ENCODE measurements at regions not wholly inside any gene's neighbourhood (a gene's known extent, or its start where the extent isn't known, plus 50 kb on each side); places are given as distances from the start of the nearest gene placed in this dataset.
A peak's percentile ranks its signal among the peaks of the same experiment; 100 is the strongest.

DNA sequence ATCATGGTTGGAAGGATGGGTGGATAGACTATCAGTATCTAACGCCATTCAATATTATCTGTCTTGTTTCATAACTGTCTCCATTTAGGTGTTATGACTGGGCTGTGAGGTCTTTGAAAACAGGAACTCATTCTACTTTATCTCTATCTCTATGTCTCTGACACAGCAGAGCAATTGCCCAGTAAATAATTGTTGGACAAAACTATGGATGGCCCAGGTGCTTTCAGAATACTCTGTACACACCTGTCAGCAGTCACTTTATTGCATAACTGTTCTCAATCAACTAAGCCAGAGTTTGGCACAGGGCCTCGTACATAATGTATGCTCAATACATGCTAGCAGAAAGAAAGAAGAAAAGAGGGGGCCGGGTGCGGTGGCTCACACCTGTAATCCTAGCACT is 210.3 kb downstream of the OPA1 start:
- Histone ChIP-seq H3K4me3 (no peak overlapping the region), H3K36me3 (no peaks in the 10 kb centered on the region), H3K27ac (no peak overlapping the region), H3K4me1 (no peaks in the 10 kb centered on the region), H3K27me3 (no peaks in the 10 kb centered on the region), H3K9me3 (no peaks in the 10 kb centered on the region)
- TF ChIP-seq, protein P1, sequence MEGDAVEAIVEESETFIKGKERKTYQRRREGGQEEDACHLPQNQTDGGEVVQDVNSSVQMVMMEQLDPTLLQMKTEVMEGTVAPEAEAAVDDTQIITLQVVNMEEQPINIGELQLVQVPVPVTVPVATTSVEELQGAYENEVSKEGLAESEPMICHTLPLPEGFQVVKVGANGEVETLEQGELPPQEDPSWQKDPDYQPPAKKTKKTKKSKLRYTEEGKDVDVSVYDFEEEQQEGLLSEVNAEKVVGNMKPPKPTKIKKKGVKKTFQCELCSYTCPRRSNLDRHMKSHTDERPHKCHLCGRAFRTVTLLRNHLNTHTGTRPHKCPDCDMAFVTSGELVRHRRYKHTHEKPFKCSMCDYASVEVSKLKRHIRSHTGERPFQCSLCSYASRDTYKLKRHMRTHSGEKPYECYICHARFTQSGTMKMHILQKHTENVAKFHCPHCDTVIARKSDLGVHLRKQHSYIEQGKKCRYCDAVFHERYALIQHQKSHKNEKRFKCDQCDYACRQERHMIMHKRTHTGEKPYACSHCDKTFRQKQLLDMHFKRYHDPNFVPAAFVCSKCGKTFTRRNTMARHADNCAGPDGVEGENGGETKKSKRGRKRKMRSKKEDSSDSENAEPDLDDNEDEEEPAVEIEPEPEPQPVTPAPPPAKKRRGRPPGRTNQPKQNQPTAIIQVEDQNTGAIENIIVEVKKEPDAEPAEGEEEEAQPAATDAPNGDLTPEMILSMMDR (IDR thresholded peaks at IDR 0.05) = no peak
- TF ChIP-seq POLR2A (IDR thresholded peaks at IDR 0.05) (no peak), EP300 (IDR thresholded peaks at IDR 0.05) (no peak)
- WGBS, 2 donors = 91 to 95% methylated on average over 4 of the region's 4 CpGs
- no peak for DNase-seq (ENCODE audit: low spot score in 2 of 2)

DNA sequence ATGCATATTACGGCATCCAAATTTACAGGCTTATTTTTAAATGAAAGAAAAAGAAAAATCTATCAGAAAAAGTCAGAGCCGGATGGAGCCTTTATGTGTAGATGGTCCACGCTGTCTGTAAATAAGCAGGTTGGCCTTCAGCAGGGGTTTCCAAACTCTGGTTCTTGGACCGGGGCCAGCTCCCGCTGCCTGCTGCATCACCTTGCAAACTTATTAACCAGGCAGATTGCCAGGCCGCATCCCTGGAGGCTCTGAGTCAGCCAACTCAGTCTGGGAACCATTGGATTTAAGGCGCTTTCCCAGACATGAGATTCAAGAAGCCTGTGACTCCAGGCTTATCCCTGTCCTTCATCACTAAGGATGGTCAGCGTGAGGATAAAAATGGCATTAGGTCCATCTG is 212.4 kb downstream of the OPA1 start:
- Histone ChIP-seq H3K4me1 (no peaks in the 10 kb centered on the region), H3K36me3 (no peaks in the 10 kb centered on the region), H3K9me3 (no peaks in the 10 kb centered on the region), H3K27ac (no peak overlapping the region), H3K27me3 (no peaks in the 10 kb centered on the region), H3K4me3 (no peak overlapping the region)
- DNase-seq (ENCODE audit: low spot score in 2 of 2) = peak; percentile 28 to 46
- TF ChIP-seq POLR2A (IDR thresholded peaks at IDR 0.05) = no peak
- no peak for TF ChIP-seq EP300 (IDR thresholded peaks at IDR 0.05)
- TF ChIP-seq, protein P1 (IDR thresholded peaks at IDR 0.05) = no peak
- 67 to 74% methylated on average over 8 of the region's 8 CpGs for WGBS, 2 donors

DNA sequence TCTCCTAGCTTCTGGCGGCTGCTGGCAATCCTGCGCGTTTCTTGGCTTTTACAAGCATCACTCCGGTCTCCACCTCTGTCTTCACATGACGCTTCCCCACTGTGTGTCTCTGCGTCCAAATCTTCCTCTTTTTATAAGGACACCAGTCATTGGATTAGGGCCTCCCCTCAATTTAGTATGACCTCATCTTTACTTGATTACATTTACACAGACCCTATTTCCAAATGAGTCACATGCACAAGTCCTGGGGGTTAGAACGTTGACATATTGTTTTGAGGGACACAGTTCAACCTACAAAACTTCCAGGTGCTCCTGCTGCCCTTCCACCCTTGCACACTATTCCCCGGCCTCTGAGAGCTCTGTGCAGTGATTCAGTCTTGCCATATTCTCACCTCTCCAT is 215.3 kb downstream of the OPA1 start:
- H3K4me1 ChIP-seq = no peaks in the 10 kb centered on the region
- no peak overlapping the region for H3K4me3 ChIP-seq
- DNase-seq (ENCODE audit: low spot score in 2 of 2) = no peak
- WGBS, 2 donors = 82 to 93% methylated on average over 8 of the region's 8 CpGs
- no peak overlapping the region for H3K27ac ChIP-seq
- H3K9me3 ChIP-seq = no peaks in the 10 kb centered on the region
- no peaks in the 10 kb centered on the region for H3K27me3 ChIP-seq
- H3K36me3 ChIP-seq = no peaks in the 10 kb centered on the region
- no peak for TF ChIP-seq POLR2A (IDR thresholded peaks at IDR 0.05)
- TF ChIP-seq EP300 (IDR thresholded peaks at IDR 0.05) = no peak
- TF ChIP-seq, protein P1 (IDR thresholded peaks at IDR 0.05) = no peak

DNA sequence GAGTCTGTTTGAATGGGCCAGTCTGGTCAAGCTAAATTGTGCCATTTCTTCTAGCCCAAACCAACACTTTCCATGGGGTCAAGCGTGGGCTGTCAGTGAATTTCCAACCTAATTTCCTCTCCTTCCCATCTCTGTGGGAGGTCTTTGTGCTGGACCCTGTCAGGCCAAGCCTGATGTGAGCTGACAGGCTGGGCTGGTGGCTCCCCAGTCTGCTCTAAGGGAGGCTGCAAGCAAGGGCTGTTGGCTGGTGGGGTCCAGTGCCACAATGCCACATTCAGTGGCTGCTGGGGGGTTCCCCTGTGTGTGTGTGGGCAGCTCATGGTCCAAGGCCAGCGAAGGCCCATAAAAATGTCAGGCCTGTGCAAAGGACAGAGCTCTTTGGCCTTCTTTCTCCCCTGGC is 216.1 kb downstream of the OPA1 start:
- H3K27ac ChIP-seq = no peak overlapping the region
- no peak overlapping the region for H3K4me3 ChIP-seq
- DNase-seq (ENCODE audit: low spot score in 2 of 2) = no peak
- no peaks in the 10 kb centered on the region for H3K36me3 ChIP-seq
- 46 to 82% methylated on average over 2 of the region's 2 CpGs for WGBS, 2 donors
- TF ChIP-seq EP300 (IDR thresholded peaks at IDR 0.05) = no peak
- no peaks in the 10 kb centered on the region for H3K4me1 ChIP-seq
- no peaks in the 10 kb centered on the region for H3K9me3 ChIP-seq
- no peaks in the 10 kb centered on the region for H3K27me3 ChIP-seq

DNA sequence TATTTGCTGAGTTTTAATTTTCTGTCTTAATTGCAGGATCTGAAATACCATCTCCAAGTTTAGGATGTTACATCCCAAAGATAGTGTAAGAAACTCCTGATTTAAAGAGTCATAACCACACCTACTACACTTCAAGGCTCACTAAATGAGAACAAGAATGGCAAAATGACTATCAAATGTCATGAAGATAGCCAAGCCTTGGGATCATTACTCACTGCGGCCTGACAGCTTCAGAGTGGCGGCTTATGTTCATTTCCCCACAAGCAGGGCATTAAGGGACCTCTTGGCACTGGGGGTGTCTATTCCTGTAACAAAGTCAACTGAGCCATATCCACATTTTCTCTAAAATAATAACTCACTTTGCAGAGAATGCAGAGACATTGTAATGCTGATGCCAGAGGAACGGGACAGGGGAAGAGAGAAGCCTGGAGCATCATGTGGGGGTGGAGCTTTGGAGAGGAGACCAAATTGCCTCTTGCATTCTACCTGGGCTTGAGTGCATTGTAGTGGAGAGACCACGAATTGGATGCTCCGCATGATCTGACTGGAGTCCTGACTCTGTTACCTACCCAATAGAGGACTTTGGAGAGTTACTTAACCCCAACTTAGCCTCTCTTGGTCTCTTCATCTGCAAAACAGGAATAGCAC is 219.2 kb downstream of the OPA1 start:
- Histone ChIP-seq H3K9me3 (no peaks in the 10 kb centered on the region), H3K4me1 (peaks cover 0 to 8% (median 3%) of the 10 kb centered on the region in 4 donors), H3K4me3 (no peak overlapping the region), H3K27me3 (no peaks in the 10 kb centered on the region), H3K27ac (no peak overlapping the region), H3K36me3 (no peaks in the 10 kb centered on the region)
- 88 to 92% methylated on average over 5 of the region's 5 CpGs for WGBS, 2 donors
- no peak for DNase-seq (ENCODE audit: low spot score in 2 of 2)
- TF ChIP-seq EP300 (IDR thresholded peaks at IDR 0.05) = no peak
- TF ChIP-seq, protein P1 (IDR thresholded peaks at IDR 0.05) = no peak
- no peak for TF ChIP-seq POLR2A (IDR thresholded peaks at IDR 0.05)
